ENCODE measurements at regions not wholly inside any gene's neighbourhood (a gene's known extent, or its start where the extent isn't known, plus 50 kb on each side); places are given as distances from the start of the nearest gene placed in this dataset.

- Histone ChIP-seq H3K23me2 (ENCODE audit: insufficient read length, low read depth, low read length, poor library complexity, severe bottlenecking) (no peaks in the 10 kb centered on the region), H3K9me3 (ENCODE audit: control insufficient read depth, low read depth, low read length) (peaks cover 3% of the 10 kb centered on the region), H2AFZ (ENCODE audit: low read length) (no peak overlapping the region), H3K23ac (ENCODE audit: insufficient read length, low read depth, low read length) (no peak overlapping the region), H3K14ac (ENCODE audit: insufficient read depth, low read length) (no peak overlapping the region), H3K4me2 (ENCODE audit: insufficient read depth, insufficient read length, low read length) (no peak overlapping the region), H2AK5ac (ENCODE audit: insufficient read length, low read length) (no peak overlapping the region), H2BK120ac (ENCODE audit: low read depth, low read length, poor library complexity, severe bottlenecking) (no peak overlapping the region), H2BK12ac (ENCODE audit: insufficient read length, low read depth, low read length) (no peak overlapping the region), H2BK5ac (ENCODE audit: insufficient read length, low read length) (no peak overlapping the region), H3K18ac (ENCODE audit: insufficient read length, low read depth, low read length) (no peak overlapping the region), H3T11ph (ENCODE audit: low read length) (no peak overlapping the region), H3K27ac (ENCODE audit: insufficient read length, low read depth, low read length) (no peak overlapping the region), H4K20me1 (ENCODE audit: control insufficient read depth, insufficient read depth, insufficient read length) (no peaks in the 10 kb centered on the region), H3K27me3 (ENCODE audit: insufficient read depth, low read length) (no peaks in the 10 kb centered on the region; the same call in 1 of the 2 replicates), H4K91ac (ENCODE audit: insufficient read length, low read depth, low read length) (no peak overlapping the region), H2BK15ac (ENCODE audit: low read depth, low read length) (no peak overlapping the region), H3K4me1 (ENCODE audit: insufficient read depth, low read length) (no peaks in the 10 kb centered on the region), H2BK20ac (ENCODE audit: low read depth, low read length, poor library complexity, severe bottlenecking) (no peak overlapping the region), H4K5ac (ENCODE audit: insufficient read length, low read depth, low read length) (no peak overlapping the region), H3K9ac (ENCODE audit: extremely low read depth, insufficient read length, low read length) (no peak overlapping the region), H3K79me1 (ENCODE audit: insufficient read depth, low read depth, low read length, poor library complexity, severe bottlenecking) (no peaks in the 10 kb centered on the region), H3K79me2 (ENCODE audit: insufficient read depth, low read length) (no peaks in the 10 kb centered on the region), H3K56ac (ENCODE audit: insufficient read length, low read depth, low read length) (no peak overlapping the region), H3K4ac (ENCODE audit: low read depth, low read length) (no peak overlapping the region), H4K8ac (replicated peaks; ENCODE audit: insufficient read length, low read depth, low read length) (no peak overlapping the region)
- no peak overlapping the region for H3K27ac Mint-ChIP-seq
- peaks cover 9 to 16% of the 10 kb centered on the region in 2 experiments for H3K9me3 Mint-ChIP-seq
- no CpG with 5 or more reads among the region's 4 CpGs for WGBS (ENCODE audit: extremely low coverage, insufficient read length, low lambda C conversion rate)
- peaks cover 3 to 5% (median 5%) of the 10 kb centered on the region in 3 experiments; a peak in 5 of 7 replicates for H3K36me3 Mint-ChIP-seq (ENCODE audit: insufficient read depth in 1 of 3, low read depth in 3 of 3)
- DNase-seq = no peak
- H3K4me1 Mint-ChIP-seq = peaks cover 6 to 8% of the 10 kb centered on the region in 2 experiments
- TF ChIP-seq CTCF (conservative IDR thresholded peaks at IDR 0.05) = no peak
- H3K27me3 Mint-ChIP-seq (ENCODE audit: low read depth) = peaks cover 10% of the 10 kb centered on the region
- H3K4me3 Mint-ChIP-seq = no peak overlapping the region
Measured at GRCh38 chr3:127059072-127059471, 76.2 kb downstream of the PLXNA1 start.

Data from H9 (cell line).